CD14-positive monocyte (primary cell): ENCODE measurements at regions not wholly inside any gene's neighbourhood (a gene's known extent, or its start where the extent isn't known, plus 50 kb on each side); places are given as distances from the start of the nearest gene placed in this dataset.

Experiments used
- DNase-seq, 3 donors: peaks; one replicate each; pipeline ENCODE4 v3.0.0-alpha.2; 2011 to 2022
- H2AFZ ChIP-seq: 2 replicates; pipeline ENCODE4 v1.6.0; 2012; ENCODE audit warnings: mild to moderate bottlenecking, low read depth, low read length, inconsistent platforms; ENCODE audit not compliant: insufficient read depth, poor library complexity, severe bottlenecking
- H3K27ac ChIP-seq, 2 donors: 1 replicate in 1 of 2; 2 replicates in 1 of 2; pipeline ENCODE4 v1.5.1; 2012 to 2013; ENCODE audit warnings: low read length in 2 of 2, control low read depth in 1 of 2, inconsistent platforms in 1 of 2, low read depth in 1 of 2, mild to moderate bottlenecking in 1 of 2
- H3K27me3 ChIP-seq, 2 donors: one replicate each; pipeline versions ENCODE4 v1.6.0 to v1.6.1; 2011 to 2013; ENCODE audit warnings: low read length in 2 of 2; ENCODE audit not compliant: control insufficient read depth in 2 of 2, insufficient read depth in 2 of 2
- H3K36me3 ChIP-seq, 2 donors: replicated peaks in 1 of 2; 1 replicate in 1 of 2; 2 replicates in 1 of 2; pipeline versions ENCODE4 v1.5.1 to v1.6.1; 2012 to 2013; ENCODE audit warnings: low read length in 2 of 2, control low read depth in 1 of 2, inconsistent platforms in 1 of 2, mild to moderate bottlenecking in 1 of 2; ENCODE audit not compliant: insufficient read depth in 2 of 2, control insufficient read depth in 1 of 2
- H3K4me1 ChIP-seq, 2 donors: 1 replicate in 1 of 2; 2 replicates in 1 of 2; pipeline versions ENCODE4 v1.5.1 to v1.6.1; 2012 to 2013; ENCODE audit warnings: low read length in 2 of 2, control low read depth in 1 of 2, inconsistent platforms in 1 of 2, mild to moderate bottlenecking in 1 of 2, moderate library complexity in 1 of 2; ENCODE audit not compliant: insufficient read depth in 2 of 2, control insufficient read depth in 1 of 2
- H3K4me2 ChIP-seq: replicated peaks from 2 replicates; pipeline ENCODE3; 2012; ENCODE audit warnings: low read length, moderate library complexity, mild to moderate bottlenecking; ENCODE audit not compliant: poor library complexity, severe bottlenecking; ENCODE audit errors: extremely low read depth
- H3K4me3 ChIP-seq, 3 experiments: fragments of 200-600 bp in 1 of 3; sonication (generic) in 1 of 3; replicated peaks in 1 of 3; 1 replicate in 2 of 3; 2 replicates in 1 of 3; pipeline ENCODE4 v1.5.1; 2011 to 2013; ENCODE audit warnings: low read length in 3 of 3, mild to moderate bottlenecking in 3 of 3, control low read depth in 2 of 3, low read depth in 2 of 3, inconsistent platforms in 1 of 3, moderate library complexity in 1 of 3
- H3K79me2 ChIP-seq: 2 replicates; pipeline ENCODE4 v1.6.0; 2012; ENCODE audit warnings: mild to moderate bottlenecking, control low read depth, inconsistent platforms, low read length, moderate library complexity; ENCODE audit not compliant: insufficient read depth
- H3K9ac ChIP-seq: 2 replicates; pipeline ENCODE4 v1.6.0; 2017; ENCODE audit warnings: low read length, mild to moderate bottlenecking; ENCODE audit not compliant: insufficient read depth, poor library complexity, severe bottlenecking
- H3K9me3 ChIP-seq, 2 donors: replicated peaks in 1 of 2; 1 replicate in 1 of 2; 2 replicates in 1 of 2; pipeline versions ENCODE4 v1.5.1 to v1.6.1; 2012 to 2013; ENCODE audit warnings: low read length in 2 of 2, control low read depth in 1 of 2; ENCODE audit not compliant: control insufficient read depth in 1 of 2, insufficient read depth in 1 of 2
- H4K20me1 ChIP-seq: 2 replicates; pipeline ENCODE4 v1.6.0; 2012; ENCODE audit warnings: mild to moderate bottlenecking, low read length, control low read depth, moderate library complexity; ENCODE audit not compliant: insufficient read depth
- H3K27ac Mint-ChIP-seq, 7 donors: one replicate each; pipeline ENCODE4 v1.8.0; 2020; ENCODE audit warnings: mild to moderate bottlenecking in 7 of 7, mixed read lengths in 7 of 7, moderate library complexity in 6 of 7, inconsistent platforms in 2 of 7
- H3K27me3 Mint-ChIP-seq, 3 donors: one replicate each; pipeline ENCODE4 v1.8.0; 2021 to 2022; ENCODE audit warnings: low read depth in 3 of 3, mild to moderate bottlenecking in 3 of 3, mixed read lengths in 3 of 3, moderate library complexity in 3 of 3, inconsistent platforms in 1 of 3
- H3K36me3 Mint-ChIP-seq, 2 donors: one replicate each; pipeline ENCODE4 v1.8.0; 2020; ENCODE audit warnings: mixed read lengths in 2 of 2, inconsistent platforms in 1 of 2, mild to moderate bottlenecking in 1 of 2
- H3K4me1 Mint-ChIP-seq: one replicate; pipeline ENCODE4 v1.8.0; 2020; ENCODE audit warnings: mild to moderate bottlenecking, mixed read lengths
- H3K4me3 Mint-ChIP-seq, 2 donors: one replicate each; pipeline ENCODE4 v1.8.0; 2020; ENCODE audit warnings: mild to moderate bottlenecking in 2 of 2, mixed read lengths in 2 of 2, moderate library complexity in 1 of 2
- H3K9me3 Mint-ChIP-seq, 7 donors: one replicate each; pipeline ENCODE4 v1.8.0; 2020 to 2022; ENCODE audit warnings: mixed read lengths in 7 of 7, mild to moderate bottlenecking in 6 of 7, moderate library complexity in 6 of 7, inconsistent platforms in 2 of 7
- WGBS: methylation state at CpG from one replicate; pipeline ENCODE4 v1.1.5; 2013; ENCODE audit warnings: missing lambda C conversion rate; ENCODE audit not compliant: insufficient coverage; 5-methylcytosine and 5-hydroxymethylcytosine counted together
- intact Hi-C, 2 donors: fragments of 100-400 bp; cut with micrococcal nuclease; formaldehyde crosslinking; loops; one replicate each; pipeline versions ENCODE4 v1.15.0 to v1.15.1; 2023
- TF ChIP-seq, protein P1 (sequence below): fragments of 200-600 bp; IDR thresholded peaks from one replicate; pipeline ENCODE4 v1.8.0; 2022; ENCODE audit warnings: antibody characterized with exemption, mild to moderate bottlenecking

GRCh38 chr13:87035526-87035925, 635.6 kb upstream of the SLITRK5 start:
- Histone ChIP-seq H2AFZ (no peak overlapping the region), H3K79me2 (no peaks in the 10 kb centered on the region), H3K4me3 (no peak overlapping the region), H3K9ac (no peak overlapping the region), H3K36me3 (no peaks in the 10 kb centered on the region), H3K4me1 (no peaks in the 10 kb centered on the region), H4K20me1 (no peaks in the 10 kb centered on the region), H3K27ac (no peak overlapping the region), H3K4me2 (no peak overlapping the region), H3K9me3 (peaks cover 13% of the 10 kb centered on the region in 2 donors), H3K27me3 (no peaks in the 10 kb centered on the region)
- DNase-seq, result no peak
- Mint-ChIP-seq H3K4me3 (no peak overlapping the region), H3K36me3 (no peaks in the 10 kb centered on the region), H3K9me3 (peaks cover 0 to 12% (median 6%) of the 10 kb centered on the region in 7 donors), H3K27ac (no peak overlapping the region), H3K4me1 (no peaks in the 10 kb centered on the region), H3K27me3 (no peaks in the 10 kb centered on the region)
- intact Hi-C loops, result no loop called here
- 93% methylated on average over 3 of the region's 7 CpGs for WGBS
- TF ChIP-seq, protein P1, sequence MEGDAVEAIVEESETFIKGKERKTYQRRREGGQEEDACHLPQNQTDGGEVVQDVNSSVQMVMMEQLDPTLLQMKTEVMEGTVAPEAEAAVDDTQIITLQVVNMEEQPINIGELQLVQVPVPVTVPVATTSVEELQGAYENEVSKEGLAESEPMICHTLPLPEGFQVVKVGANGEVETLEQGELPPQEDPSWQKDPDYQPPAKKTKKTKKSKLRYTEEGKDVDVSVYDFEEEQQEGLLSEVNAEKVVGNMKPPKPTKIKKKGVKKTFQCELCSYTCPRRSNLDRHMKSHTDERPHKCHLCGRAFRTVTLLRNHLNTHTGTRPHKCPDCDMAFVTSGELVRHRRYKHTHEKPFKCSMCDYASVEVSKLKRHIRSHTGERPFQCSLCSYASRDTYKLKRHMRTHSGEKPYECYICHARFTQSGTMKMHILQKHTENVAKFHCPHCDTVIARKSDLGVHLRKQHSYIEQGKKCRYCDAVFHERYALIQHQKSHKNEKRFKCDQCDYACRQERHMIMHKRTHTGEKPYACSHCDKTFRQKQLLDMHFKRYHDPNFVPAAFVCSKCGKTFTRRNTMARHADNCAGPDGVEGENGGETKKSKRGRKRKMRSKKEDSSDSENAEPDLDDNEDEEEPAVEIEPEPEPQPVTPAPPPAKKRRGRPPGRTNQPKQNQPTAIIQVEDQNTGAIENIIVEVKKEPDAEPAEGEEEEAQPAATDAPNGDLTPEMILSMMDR, result no peak

DNA sequence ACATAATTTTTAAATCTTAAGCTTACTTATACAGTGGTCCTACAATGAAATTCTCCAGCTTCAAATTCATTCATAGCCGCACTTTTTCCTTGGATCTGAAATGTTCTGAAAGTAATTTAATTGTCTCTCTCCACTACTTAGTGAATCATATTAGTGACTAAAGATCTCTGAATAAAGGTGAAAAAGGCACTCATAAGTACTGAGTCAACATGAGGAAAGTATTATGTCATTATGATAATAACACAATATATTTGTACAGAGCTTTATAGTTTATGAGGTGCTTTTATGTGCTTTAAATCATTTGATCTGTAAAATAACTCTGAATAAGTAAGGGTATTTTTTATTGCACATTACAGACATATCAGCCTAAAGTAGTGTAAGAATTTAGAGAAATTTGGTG, 628.2 kb upstream of the SLITRK5 start:
- Histone ChIP-seq H3K27me3 (no peaks in the 10 kb centered on the region), H3K9me3 (peaks cover 0 to 6% of the 10 kb centered on the region in 2 donors), H2AFZ (no peak overlapping the region), H3K79me2 (no peaks in the 10 kb centered on the region), H3K27ac (no peak overlapping the region), H4K20me1 (no peaks in the 10 kb centered on the region), H3K4me2 (no peak overlapping the region), H3K4me1 (no peaks in the 10 kb centered on the region), H3K4me3 (no peak overlapping the region), H3K9ac (no peak overlapping the region), H3K36me3 (no peaks in the 10 kb centered on the region)
- no peak for DNase-seq
- Mint-ChIP-seq H3K27me3 (peaks cover 0 to 1% (median 0%) of the 10 kb centered on the region in 3 donors), H3K4me3 (no peak overlapping the region), H3K27ac (no peak overlapping the region), H3K36me3 (no peaks in the 10 kb centered on the region), H3K9me3 (peaks cover 3 to 17% (median 13%) of the 10 kb centered on the region in 7 donors), H3K4me1 (no peaks in the 10 kb centered on the region)
- WGBS, result no CpG with 5 or more reads among the region's 1 CpG
- TF ChIP-seq, protein P1, result no peak
- intact Hi-C loops, result no loop called here
